HG03432 (cell line): ENCODE measurements at regions not wholly inside any gene's neighbourhood (a gene's known extent, or its start where the extent isn't known, plus 50 kb on each side); places are given as distances from the start of the nearest gene placed in this dataset.
A peak's percentile ranks its signal among the peaks of the same experiment; 100 is the strongest.
"Not testable (repeated sequence)": the region's sequence is repeated elsewhere in the genome, so short reads cannot be mapped to it uniquely, and the experiment has no call there.

Source experiments
- ATAC-seq: cut with Tn5 transposase; IDR thresholded peaks from one replicate; pipeline ENCODE4 v1.9.1; 2021; ENCODE audit warnings: mild to moderate bottlenecking, moderate library complexity; ENCODE audit not compliant: unreplicated experiment

- ATAC-seq: peak; percentile 48
These were observed 289.7 kb upstream of the ANXA10 start for GRCh38 chr4:167802463-167803212.

GRCh38 chr4:167811958-167812357, 280.4 kb upstream of the ANXA10 start:
- no peak for ATAC-seq

GRCh38 chr4:167826281-167826680, 266.1 kb upstream of the ANXA10 start:
- ATAC-seq: no peak

GRCh38 chr4:167831855-167832254, 260.5 kb upstream of the ANXA10 start:
- ATAC-seq: no peak

GRCh38 chr4:167838686-167839085, 253.7 kb upstream of the ANXA10 start:
- no peak for ATAC-seq

GRCh38 chr4:167842487-167842886, 249.8 kb upstream of the ANXA10 start:
- ATAC-seq: no peak

GRCh38 chr4:167854881-167855280, 237.5 kb upstream of the ANXA10 start:
- ATAC-seq: no peak

GRCh38 chr4:167858127-167858526, 234.2 kb upstream of the ANXA10 start:
- not testable (repeated sequence) for ATAC-seq

GRCh38 chr4:167867191-167867590, 225.1 kb upstream of the ANXA10 start:
- no peak for ATAC-seq

GRCh38 chr4:167868163-167868562, 224.2 kb upstream of the ANXA10 start:
- ATAC-seq: no peak

GRCh38 chr4:167873496-167873895, 218.8 kb upstream of the ANXA10 start:
- no peak for ATAC-seq

GRCh38 chr4:167876091-167876490, 216.2 kb upstream of the ANXA10 start:
- ATAC-seq: not testable (repeated sequence)

GRCh38 chr4:167877826-167878225, 214.5 kb upstream of the ANXA10 start:
- not testable (repeated sequence) for ATAC-seq

- ATAC-seq: no peak
These were observed 209.1 kb upstream of the ANXA10 start for GRCh38 chr4:167883266-167883665.

GRCh38 chr4:167885071-167885470, 207.3 kb upstream of the ANXA10 start:
- ATAC-seq: no peak

- no peak for ATAC-seq
These were observed 206.5 kb upstream of the ANXA10 start for GRCh38 chr4:167885872-167886271.

- ATAC-seq: no peak
These were observed 204.6 kb upstream of the ANXA10 start for GRCh38 chr4:167887726-167888125.

GRCh38 chr4:167890226-167890625, 202.1 kb upstream of the ANXA10 start:
- no peak for ATAC-seq

GRCh38 chr4:167893531-167893930, 198.8 kb upstream of the ANXA10 start:
- ATAC-seq: no peak

- ATAC-seq: not testable (repeated sequence)
These were observed 196.1 kb upstream of the ANXA10 start for GRCh38 chr4:167896260-167896659.

GRCh38 chr4:167897116-167897515, 195.2 kb upstream of the ANXA10 start:
- ATAC-seq: no peak

- ATAC-seq: no peak
These were observed 189.0 kb upstream of the ANXA10 start for GRCh38 chr4:167903291-167903721.

- no peak for ATAC-seq
These were observed 185.5 kb upstream of the ANXA10 start for GRCh38 chr4:167906851-167907250.
